Neuron (in vitro differentiated cells): ENCODE measurements at regions not wholly inside any gene's neighbourhood (a gene's known extent, or its start where the extent isn't known, plus 50 kb on each side); places are given as distances from the start of the nearest gene placed in this dataset.

Experiments used
- H2AFZ ChIP-seq: one replicate; pipeline ENCODE4 v1.6.1; 2013; ENCODE audit warnings: low read depth, mild to moderate bottlenecking, inconsistent platforms, low read length, moderate library complexity
- H3K27me3 ChIP-seq: one replicate; pipeline ENCODE4 v1.6.1; 2013; ENCODE audit warnings: low read length; ENCODE audit not compliant: insufficient read depth
- H3K36me3 ChIP-seq: one replicate; pipeline ENCODE4 v1.6.1; 2013; ENCODE audit warnings: low read length; ENCODE audit not compliant: insufficient read depth
- H3K4me1 ChIP-seq: one replicate; pipeline ENCODE4 v1.6.1; 2013; ENCODE audit warnings: low read length; ENCODE audit not compliant: insufficient read depth
- H3K4me3 ChIP-seq: 2 replicates; pipeline ENCODE4 v1.5.1; 2013; ENCODE audit warnings: mild to moderate bottlenecking, low read length, moderate library complexity
- H3K9me3 ChIP-seq: one replicate; pipeline ENCODE4 v1.6.1; 2013; ENCODE audit warnings: low read length

DNA sequence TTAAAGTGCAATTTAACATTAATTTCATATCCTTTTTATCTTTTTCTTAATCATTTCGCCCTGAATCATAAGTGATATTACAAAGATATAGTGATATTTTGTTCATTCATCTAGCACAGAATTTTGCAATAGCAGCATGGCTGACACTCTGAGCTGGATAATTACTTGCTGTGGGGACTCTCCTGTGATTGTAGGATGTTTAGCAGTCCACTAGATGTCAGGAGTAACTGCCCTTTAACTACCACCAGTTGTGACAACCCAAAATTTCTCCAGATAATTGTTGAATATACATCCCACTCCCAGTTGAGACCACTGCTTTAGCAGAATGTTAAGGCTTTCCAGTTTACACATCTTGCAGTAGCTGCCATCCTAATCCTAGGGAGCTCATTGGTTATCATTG lies 196.8 kb upstream of the MBNL1 start:
- H3K9me3 ChIP-seq, result no peaks in the 10 kb centered on the region
- H3K36me3 ChIP-seq, result no peaks in the 10 kb centered on the region
- no peaks in the 10 kb centered on the region for H3K4me1 ChIP-seq
- H3K27me3 ChIP-seq, result no peaks in the 10 kb centered on the region
- no peak overlapping the region for H2AFZ ChIP-seq
- no peak overlapping the region for H3K4me3 ChIP-seq

DNA sequence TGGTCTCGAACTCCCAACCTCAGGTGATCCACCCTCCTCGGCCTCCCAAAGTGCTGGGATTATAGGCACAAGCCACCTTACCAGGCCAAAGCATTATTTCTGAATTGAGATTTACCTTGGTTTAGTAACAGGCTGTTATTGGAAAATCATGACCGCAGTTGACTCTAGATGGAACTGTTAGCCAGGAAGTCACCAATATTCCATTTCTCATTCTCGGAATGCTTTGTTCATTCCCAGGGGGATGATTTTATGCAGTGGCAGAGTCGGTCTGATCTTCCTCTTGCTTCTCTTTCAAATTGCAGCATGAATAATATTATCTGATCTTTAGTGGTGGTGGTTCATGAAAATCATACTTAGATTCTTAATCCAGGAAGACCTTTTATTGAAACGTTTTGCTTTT lies 195.5 kb upstream of the MBNL1 start:
- H3K27me3 ChIP-seq, result no peaks in the 10 kb centered on the region
- no peaks in the 10 kb centered on the region for H3K9me3 ChIP-seq
- no peaks in the 10 kb centered on the region for H3K4me1 ChIP-seq
- H2AFZ ChIP-seq, result no peak overlapping the region
- no peak overlapping the region for H3K4me3 ChIP-seq
- no peaks in the 10 kb centered on the region for H3K36me3 ChIP-seq

DNA sequence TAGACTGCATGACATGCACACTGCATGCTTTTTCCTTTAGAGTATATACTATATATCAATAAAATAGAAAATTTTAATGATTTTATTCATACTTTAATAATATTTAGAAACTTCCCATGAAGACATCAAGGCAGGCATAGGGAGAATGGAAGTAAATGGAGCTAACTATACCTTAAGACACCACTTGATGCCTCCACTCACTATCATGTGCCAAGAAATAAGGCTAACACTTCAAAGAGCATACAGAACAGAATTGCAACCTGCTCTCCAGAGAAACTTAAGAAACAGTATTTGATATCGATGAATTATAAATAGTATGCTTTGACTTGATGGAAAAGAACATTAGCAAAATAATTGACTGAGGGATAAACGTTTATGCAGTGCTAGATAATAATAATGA lies 192.6 kb upstream of the MBNL1 start:
- no peaks in the 10 kb centered on the region for H3K36me3 ChIP-seq
- peaks cover 9% of the 10 kb centered on the region for H3K9me3 ChIP-seq
- H3K27me3 ChIP-seq, result no peaks in the 10 kb centered on the region
- H3K4me1 ChIP-seq, result no peaks in the 10 kb centered on the region
- no peak overlapping the region for H2AFZ ChIP-seq
- no peak overlapping the region for H3K4me3 ChIP-seq

DNA sequence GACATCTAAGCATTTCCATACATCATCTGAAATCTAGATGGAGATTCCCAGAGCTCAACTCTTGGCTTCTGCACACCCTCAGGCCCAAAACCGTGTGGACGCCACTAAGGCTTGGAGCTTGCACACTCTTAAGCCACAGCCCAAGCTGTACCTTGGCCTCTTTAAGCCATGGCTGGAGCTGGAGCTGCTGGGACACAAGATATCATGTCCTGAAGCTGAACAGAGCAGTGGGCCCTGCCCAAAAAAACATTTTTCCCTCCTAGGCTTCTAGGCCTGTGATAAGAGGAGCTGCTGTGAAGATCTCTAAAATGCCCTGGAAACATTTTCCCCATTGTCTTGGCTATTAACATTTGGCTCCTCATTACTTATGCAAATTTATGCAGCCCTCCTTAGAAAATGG lies 188.7 kb upstream of the MBNL1 start:
- H3K4me1 ChIP-seq, result peaks cover 23% of the 10 kb centered on the region
- H3K4me3 ChIP-seq, result no peak overlapping the region
- peaks cover 9% of the 10 kb centered on the region for H3K9me3 ChIP-seq

DNA sequence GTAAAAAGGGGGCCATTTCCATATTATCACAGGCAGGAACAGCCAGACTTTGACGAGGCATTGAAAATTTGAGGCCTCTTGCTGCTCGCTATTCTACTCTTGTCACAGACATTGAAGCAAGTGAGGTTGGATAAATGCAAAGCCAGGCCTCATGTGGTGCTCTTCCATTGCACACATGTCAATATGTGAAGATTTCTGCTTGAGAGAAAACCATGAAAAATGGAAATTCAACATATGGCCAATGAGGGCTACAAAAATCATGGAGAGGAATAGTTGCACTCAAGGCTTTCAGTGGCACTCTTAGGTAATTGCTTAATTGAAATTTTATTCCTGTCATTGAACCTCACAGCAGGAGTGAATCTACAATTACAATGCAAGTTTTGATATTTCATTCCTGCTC lies 185.6 kb upstream of the MBNL1 start:
- Histone ChIP-seq H3K4me1 (peaks cover 26% of the 10 kb centered on the region), H3K9me3 (peaks cover 9% of the 10 kb centered on the region)

More for the DNA sequence above, 188.7 kb upstream of the MBNL1 start:
- no peak overlapping the region for H2AFZ ChIP-seq
- no peaks in the 10 kb centered on the region for H3K27me3 ChIP-seq
- no peaks in the 10 kb centered on the region for H3K36me3 ChIP-seq

DNA sequence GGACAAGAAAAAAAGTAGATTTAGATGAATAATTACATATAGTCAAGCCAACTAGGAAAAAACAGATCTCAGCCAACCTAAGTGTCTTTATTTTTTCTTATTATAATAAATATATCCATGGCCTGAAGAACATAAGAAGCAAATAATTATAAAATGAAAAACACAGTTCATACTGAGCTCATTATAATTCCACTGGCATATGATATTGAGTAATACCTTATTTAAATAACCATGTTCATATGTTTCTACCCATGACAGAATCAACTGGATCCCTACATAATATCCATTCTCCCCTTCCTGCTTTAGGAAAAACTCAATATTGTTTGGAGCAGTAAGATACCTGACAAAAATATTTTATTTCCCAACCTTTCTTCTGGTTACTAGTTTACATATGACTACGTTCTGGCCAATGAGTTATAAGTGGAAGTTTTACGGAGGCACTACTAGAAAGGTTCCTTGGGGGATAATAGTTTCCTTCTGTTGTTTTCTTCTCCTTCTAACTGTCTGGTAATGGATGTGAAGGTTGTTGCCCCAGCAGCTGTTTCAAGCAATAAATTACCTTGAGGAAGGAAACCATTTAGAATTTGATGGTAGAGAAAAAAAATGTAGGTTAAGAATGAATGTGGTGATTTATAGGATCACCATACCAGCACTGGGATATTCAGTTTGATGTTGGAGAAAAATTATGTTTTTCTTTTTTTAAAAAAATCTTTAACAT lies 184.1 kb upstream of the MBNL1 start:
- H3K36me3 ChIP-seq, result no peaks in the 10 kb centered on the region
- H3K4me3 ChIP-seq, result no peak overlapping the region
- H3K9me3 ChIP-seq, result peaks cover 4% of the 10 kb centered on the region
- H3K4me1 ChIP-seq, result peaks cover 26% of the 10 kb centered on the region
- no peak overlapping the region for H2AFZ ChIP-seq
- H3K27me3 ChIP-seq, result no peaks in the 10 kb centered on the region

More for the DNA sequence above, 185.6 kb upstream of the MBNL1 start:
- H3K36me3 ChIP-seq, result no peaks in the 10 kb centered on the region
- no peaks in the 10 kb centered on the region for H3K27me3 ChIP-seq
- no peak overlapping the region for H2AFZ ChIP-seq
- no peak overlapping the region for H3K4me3 ChIP-seq

DNA sequence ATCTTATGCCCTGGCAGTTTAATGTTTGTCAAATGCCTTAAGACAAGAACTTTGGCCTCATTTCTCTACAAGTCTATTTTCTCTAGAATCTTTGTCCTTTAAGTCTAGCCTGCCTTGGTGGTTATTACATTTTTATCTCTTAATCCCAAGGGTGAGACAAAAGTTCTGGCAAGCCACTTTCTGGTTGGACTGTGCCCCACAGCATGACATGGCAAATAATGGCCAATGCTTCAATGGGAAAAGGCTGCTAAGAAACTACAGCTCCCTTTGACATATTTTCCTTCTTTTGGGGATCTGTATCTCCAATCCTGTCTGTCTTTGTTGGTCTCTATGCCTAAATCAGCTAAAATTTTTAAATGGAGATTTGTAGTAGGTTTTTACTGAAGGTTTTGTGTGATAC lies 181.6 kb upstream of the MBNL1 start:
- Histone ChIP-seq H2AFZ (no peak overlapping the region), H3K36me3 (no peaks in the 10 kb centered on the region), H3K4me3 (no peak overlapping the region), H3K27me3 (no peaks in the 10 kb centered on the region), H3K9me3 (no peaks in the 10 kb centered on the region), H3K4me1 (peaks cover 24% of the 10 kb centered on the region)

DNA sequence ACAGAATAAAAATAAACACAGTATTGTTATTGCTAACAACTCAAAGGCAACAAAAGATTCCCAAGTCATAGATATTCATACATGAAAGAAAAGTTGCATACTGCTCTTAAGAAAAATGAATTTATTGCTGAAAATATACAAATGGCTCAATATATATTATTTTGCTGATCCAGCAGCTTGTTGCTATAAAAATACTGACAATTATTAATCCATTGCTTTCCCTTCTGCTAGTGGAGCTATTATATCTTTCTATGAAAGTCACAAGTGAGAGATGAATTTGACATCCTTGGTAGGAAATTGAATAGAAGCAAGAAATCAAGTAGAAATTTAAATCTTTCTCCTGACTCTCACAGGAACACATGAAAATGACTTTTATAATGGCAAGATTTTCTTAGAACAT lies 179.2 kb upstream of the MBNL1 start:
- Histone ChIP-seq H2AFZ (no peak overlapping the region), H3K9me3 (no peaks in the 10 kb centered on the region), H3K27me3 (no peaks in the 10 kb centered on the region), H3K36me3 (no peaks in the 10 kb centered on the region), H3K4me3 (no peak overlapping the region), H3K4me1 (peaks cover 3% of the 10 kb centered on the region)

DNA sequence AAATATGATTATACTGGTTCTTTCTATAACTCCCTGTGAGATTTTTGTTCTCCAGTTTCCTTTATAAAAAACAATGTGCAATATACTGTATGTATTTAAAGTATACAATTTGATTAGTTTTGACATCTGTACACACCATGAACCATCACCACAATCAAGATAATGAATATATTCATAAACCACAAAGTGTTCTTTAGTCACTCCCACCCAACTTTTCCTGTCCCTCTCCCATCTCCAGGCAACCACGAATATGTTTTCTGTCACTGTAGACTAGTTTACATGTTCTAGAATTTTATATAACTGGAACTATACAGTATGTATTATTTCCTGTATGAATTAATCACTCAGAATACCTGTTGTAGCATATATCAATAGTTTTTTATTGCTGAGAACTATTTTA lies 177.0 kb upstream of the MBNL1 start:
- Histone ChIP-seq H3K4me1 (peaks cover 3% of the 10 kb centered on the region), H2AFZ (no peak overlapping the region), H3K9me3 (no peaks in the 10 kb centered on the region), H3K36me3 (no peaks in the 10 kb centered on the region), H3K4me3 (no peak overlapping the region), H3K27me3 (no peaks in the 10 kb centered on the region)

DNA sequence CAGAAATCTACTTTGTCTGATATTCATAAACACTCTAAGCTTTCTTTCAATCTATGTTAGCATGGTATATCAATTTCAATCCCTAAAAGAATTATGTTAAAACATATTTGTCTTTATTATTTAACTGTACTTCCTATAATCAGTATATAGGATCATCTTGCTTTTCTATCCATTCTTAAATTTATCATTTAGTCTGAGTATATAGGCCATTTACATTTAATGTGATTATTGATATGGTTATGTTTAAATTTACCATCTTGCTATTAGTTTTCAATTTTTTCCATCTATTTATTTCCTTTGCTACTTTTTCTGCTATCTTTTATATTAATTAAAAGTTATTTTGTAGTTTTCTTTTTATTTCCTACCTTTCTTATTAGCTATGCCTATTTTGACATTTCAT lies 174.8 kb upstream of the MBNL1 start:
- H3K4me3 ChIP-seq, result no peak overlapping the region
- no peak overlapping the region for H2AFZ ChIP-seq
- H3K36me3 ChIP-seq, result no peaks in the 10 kb centered on the region
- H3K4me1 ChIP-seq, result no peaks in the 10 kb centered on the region
- H3K27me3 ChIP-seq, result no peaks in the 10 kb centered on the region
- no peaks in the 10 kb centered on the region for H3K9me3 ChIP-seq

DNA sequence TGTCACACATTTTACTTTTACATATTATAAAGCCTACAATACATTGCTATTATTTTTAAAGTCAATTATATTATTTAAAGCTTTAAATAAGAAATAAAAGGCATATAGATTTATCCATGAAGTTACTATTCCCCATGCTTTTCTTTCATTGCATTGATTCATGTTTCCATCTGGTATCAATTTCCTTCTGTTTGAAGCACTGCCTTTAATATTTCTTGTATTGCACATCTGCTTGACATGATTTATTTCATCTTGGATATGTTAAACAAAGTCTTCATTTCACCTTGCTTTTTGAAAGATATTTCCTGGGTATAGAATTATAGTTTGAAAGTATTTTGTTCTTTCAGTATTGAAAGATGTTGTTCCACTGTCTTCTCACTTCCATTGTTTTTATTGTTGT lies 174.3 kb upstream of the MBNL1 start:
- Histone ChIP-seq H3K4me3 (no peak overlapping the region), H3K36me3 (no peaks in the 10 kb centered on the region), H3K9me3 (no peaks in the 10 kb centered on the region), H2AFZ (no peak overlapping the region), H3K4me1 (no peaks in the 10 kb centered on the region), H3K27me3 (no peaks in the 10 kb centered on the region)

DNA sequence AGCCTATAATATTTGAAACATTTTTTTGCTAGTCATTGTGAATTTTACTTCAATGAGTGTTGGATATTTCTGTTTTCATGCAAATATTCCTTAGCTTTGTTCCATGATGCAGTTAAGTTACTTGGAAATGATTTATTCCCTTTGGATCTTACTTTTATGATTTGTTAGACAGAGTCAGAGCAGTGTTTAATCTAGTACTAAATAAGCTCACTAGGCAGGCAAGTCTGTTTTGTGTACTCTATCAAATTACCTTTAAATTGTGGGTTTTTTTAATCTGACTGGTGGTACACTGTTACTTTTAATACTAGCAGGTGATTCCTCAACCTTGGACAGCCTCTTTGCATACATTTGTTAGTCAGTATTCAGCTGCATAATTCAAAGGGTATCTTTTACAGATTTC lies 173.3 kb upstream of the MBNL1 start:
- Histone ChIP-seq H3K27me3 (no peaks in the 10 kb centered on the region), H3K4me3 (no peak overlapping the region), H2AFZ (no peak overlapping the region), H3K4me1 (no peaks in the 10 kb centered on the region), H3K36me3 (no peaks in the 10 kb centered on the region), H3K9me3 (no peaks in the 10 kb centered on the region)

DNA sequence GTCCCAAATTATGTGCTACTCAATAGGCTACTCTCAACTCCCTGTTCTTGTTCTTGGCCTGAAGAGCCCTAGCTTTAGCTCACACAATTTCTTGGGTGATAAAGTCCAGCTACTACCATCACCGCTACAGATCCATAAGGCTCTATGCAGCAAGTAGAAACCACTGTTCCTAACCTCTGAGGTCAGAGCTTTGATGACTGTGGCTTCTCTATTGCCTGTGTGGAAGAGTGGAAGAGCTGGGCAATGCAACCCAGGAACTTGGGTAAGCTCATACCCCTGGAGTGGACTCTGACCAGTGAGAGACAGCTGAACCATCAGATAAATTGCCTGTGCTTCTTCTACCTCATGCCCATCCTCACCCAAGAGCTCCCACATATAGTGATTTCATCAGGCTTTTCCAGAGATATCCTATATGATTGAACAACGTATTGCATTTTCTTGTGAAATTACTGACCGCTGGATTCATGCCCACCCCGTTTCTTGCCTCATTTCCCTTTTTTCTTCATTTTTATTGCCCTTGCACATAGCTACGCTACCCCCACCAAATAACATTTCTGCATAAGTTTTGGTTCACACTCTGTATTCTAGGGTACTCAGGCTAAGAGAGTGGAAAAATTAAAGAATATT lies 172.3 kb upstream of the MBNL1 start:
- H2AFZ ChIP-seq, result no peak overlapping the region
- no peak overlapping the region for H3K4me3 ChIP-seq
- H3K4me1 ChIP-seq, result no peaks in the 10 kb centered on the region
- no peaks in the 10 kb centered on the region for H3K27me3 ChIP-seq
- H3K9me3 ChIP-seq, result no peaks in the 10 kb centered on the region
- H3K36me3 ChIP-seq, result no peaks in the 10 kb centered on the region

DNA sequence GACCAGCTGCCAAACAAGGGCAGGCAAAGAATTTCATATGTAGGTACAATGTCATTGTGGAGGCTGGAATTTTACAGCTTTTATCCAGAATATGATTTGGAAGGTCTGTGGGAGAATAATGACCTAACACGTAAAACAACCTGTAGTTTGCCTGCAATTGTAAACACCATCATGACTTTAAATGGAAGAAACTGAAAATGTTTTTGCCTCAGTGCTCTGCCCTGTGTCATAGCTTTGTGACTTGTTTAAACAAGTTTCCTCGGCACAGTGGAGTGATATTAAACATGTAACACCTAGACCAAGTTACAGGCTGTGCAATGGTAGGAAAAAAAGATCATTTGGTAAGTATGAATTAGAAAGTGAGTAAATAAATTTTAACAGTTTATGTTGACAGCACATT lies 171.6 kb upstream of the MBNL1 start:
- H3K9me3 ChIP-seq, result no peaks in the 10 kb centered on the region
- H3K4me1 ChIP-seq, result no peaks in the 10 kb centered on the region
- H3K36me3 ChIP-seq, result no peaks in the 10 kb centered on the region
- H3K4me3 ChIP-seq, result no peak overlapping the region
- no peaks in the 10 kb centered on the region for H3K27me3 ChIP-seq
- no peak overlapping the region for H2AFZ ChIP-seq
